ENCODE measurements at regions not wholly inside any gene's neighbourhood (a gene's known extent, or its start where the extent isn't known, plus 50 kb on each side); places are given as distances from the start of the nearest gene placed in this dataset.

DNA sequence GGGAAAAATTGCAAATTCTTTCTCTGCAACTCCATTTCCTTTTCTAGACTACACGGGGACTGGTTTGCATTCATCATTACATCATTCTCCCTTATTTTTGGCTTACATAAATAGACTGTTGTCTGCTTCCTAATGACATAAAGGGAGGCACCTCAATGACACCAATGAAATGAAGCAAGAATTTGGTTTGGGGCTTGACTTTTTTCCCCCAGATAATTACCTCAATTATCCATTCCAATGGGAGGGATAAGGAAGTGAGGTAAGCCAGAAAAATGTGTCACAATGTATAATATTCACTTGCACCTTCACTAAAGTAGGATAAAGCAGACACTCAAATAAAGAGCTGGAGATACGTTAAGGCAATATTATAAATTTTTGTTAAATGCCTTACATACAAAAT lies 240.6 kb upstream of the GRIP1 start:
- DNase-seq = no peak

DNA sequence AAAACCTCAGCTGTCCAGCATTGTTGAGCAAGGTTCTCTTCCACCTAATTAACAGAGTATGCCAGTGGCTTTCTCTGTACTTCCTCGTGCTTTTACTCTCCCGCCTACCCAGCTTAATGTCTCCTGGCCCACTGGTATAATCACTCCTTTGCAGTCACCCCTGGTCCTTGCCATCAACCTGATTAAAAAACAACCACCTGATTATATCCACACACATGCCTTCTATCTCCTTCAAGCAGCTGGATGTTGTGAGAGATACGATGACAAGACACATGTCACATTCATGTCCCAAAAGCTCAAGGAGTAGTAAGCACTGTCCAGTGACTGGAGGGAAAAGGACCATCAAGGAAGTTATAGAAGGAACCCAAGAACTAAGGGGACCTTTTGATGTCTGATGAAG lies 241.3 kb upstream of the GRIP1 start:
- DNase-seq = no peak

DNA sequence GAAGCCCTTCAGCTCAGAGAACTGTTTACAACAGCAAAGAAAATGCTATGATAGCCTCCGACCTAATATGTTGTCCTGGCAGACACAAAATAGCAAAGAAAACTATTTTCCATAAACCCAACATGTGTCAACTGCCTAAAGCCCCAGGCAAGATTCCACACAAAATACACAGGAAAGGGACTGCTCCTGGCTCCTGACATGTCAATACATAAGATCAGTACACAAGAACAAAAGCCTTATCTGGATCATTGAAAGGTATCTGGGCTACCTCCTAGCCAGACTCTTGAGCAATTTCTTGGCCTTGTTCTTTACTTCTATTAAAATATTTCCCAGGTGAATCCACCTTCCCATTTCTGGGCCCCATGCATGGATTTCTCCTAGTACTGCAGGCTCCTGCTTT lies 242.3 kb upstream of the GRIP1 start:
- no peak for DNase-seq

DNA sequence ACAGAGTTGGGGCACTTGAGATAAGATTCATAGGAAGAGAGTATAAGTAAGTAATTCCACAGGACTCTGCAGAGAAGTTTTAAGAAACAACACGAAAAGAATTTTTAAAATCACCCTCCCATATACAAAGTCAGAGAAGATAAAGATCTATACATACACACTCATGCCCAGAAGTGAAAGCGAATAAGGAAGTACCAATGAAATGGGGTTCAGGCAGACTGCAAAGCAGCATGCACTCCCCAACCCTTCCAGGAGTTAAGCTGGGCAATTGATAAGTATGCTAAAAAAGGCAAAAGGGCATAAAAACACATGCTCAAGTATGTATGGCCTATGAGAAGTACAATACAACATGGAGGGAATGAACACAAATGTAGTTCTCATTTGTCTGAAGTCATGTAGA lies 246.2 kb upstream of the GRIP1 start:
- no peak for DNase-seq

DNA sequence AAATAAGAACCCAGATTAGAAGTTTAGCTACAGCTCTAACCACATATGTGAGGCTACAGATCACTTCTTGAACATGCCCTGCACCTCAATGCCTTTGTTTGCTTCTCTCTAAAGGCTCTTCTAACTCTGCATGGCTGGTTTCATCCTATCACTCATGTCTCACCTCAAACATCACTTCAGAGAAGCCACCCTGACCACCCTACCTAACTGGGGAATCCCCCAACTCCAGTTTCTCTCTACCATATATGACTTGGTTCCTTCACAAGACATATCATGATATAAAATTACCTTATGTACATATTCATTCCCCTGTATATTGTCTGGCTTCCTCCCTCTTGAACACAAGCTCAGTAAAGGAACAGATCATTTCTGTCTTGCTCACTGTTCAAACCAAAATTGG lies 250.2 kb upstream of the GRIP1 start:
- DNase-seq = no peak

DNA sequence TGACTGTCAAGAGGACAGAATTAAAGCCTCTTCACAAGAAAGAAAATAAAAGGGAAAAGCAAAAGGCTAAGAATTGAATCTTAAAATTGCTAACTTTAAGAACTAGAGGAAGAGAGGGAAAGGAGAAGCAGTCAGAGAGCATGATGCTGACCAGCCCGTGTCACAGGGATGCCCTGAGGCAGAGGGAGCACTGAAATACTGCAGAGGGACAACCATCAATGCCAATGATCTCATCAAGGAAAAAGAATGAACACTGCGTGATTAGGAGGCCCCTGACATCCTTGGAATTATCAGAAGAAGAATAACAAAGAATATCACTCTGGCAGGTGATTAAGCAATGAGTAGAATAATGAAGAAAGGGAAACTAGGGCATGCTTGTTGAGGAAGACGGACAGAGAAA lies 252.2 kb upstream of the GRIP1 start:
- DNase-seq = no peak

DNA sequence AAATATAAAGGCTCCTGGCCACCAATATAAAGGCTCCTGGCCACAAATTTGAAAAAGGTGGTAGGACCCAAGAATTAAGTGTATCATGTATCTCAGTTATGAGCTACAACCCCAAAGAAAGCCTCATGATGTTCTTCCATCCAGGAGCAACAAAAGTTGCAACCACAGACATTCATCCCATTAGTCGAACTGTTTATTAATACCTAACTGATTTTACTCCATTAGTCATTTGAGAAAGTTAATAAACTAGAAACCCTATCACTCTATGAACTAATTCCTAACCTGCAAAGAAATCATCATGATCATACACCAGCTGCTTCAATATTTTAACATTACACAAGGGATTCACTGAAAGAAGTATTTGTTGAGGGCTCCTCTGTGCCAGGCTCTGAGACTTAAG lies 253.2 kb upstream of the GRIP1 start:
- DNase-seq = no peak

DNA sequence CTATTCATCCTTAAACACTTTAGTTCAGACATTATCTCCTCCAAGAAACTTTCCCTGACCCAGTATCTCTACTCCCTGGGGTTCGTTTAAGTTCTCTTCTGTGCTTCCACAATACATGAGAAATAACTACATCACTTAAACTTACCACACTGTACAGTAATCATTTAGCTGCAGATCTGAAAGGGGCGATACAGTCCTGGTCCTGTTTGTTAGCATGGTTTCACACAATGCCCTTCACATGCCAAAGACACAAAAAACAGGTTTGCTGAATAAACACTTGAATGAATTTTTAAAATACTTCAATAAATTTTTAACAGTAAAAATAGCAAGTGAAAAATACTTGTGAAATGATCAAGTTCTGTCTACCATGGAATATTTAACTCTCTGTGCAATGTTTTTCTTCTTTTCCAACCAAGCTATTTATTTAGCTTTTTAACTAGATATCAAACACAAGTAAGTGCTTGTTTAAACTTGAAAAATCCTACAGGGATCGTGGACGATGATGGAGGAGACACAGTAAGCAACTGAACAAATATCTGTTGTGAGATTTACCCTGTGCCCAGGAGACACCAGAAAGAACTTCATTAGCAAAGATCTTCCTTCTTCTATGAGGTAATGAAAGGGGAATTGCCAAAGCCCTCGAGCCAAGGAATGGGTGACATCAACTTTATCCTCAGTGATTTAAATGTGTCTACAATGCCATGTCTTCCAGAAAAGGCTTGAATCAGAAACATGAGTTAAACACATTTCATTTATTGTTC lies 255.6 kb upstream of the GRIP1 start:
- DNase-seq = no peak

DNA sequence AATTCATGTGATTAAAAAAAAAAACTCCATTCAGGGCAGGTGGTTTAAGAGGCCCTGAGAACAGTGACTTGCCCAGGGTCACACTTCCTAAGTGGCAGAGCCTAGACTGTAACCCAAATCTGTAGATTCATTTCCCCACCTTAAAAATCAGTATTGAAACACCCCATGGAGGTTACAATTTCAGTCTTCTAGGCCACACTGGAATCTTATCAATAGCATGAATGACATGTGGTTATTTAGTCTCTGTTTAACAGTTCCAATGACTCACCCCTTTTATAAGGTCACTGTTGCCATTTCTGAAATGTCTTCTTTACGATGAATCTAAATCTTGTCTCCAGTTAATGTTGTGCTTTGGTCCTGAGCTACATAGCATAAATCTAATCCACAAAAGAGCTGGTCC lies 262.3 kb upstream of the GRIP1 start:
- no peak for DNase-seq

DNA sequence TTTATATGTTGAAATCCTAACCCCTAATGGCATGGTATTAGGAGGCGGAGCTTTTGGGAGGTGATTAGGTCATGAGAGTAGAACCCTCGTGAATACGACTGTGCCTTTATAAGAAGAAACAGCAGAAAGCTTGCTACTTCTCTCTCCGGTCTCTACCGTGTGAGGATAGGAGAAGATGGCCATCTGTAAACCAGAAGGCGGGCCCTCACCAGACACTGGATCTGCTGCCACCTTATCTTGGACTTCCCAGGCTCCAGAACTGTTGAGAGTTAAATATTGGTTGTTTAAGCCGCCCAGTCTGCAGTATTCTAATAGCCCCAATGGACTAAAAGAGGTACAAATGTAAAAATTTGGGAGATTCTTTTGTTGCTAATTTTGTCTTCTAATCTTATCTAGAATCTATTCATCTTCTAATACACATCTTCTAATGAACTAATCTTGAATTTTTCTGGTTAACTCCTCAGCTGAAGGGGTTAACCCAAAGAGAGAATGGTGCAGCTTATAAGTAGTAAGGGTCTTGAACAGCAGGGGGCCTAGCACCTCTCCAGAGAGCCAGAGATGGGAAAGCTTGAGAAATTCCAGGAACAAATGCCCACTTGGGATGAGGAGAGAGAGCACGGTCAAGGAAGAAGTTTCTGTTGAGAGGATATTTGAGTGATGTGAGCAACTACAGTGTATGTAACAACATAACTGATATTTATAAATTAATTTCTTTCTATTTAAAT lies 264.0 kb upstream of the GRIP1 start:
- no peak for DNase-seq

DNA sequence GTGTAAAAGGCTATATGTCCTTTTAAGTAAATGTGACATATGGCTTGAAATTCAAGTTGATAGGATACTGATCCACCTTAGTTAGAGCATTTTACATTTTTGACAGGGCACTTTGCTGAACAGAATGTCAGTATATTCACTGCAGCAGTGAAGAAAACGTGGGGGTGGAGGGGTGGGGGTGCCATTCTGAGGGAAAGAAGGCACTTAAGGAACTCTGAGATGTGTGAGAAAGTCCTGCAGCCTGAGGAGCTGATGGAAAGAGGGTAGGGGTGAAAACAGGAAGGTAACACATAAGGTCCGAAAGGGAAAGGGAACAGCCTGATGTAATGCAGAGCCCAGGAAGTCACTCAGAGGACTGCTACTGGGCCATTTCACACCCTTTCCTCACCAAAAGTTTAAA lies 265.5 kb upstream of the GRIP1 start:
- DNase-seq = no peak

DNA sequence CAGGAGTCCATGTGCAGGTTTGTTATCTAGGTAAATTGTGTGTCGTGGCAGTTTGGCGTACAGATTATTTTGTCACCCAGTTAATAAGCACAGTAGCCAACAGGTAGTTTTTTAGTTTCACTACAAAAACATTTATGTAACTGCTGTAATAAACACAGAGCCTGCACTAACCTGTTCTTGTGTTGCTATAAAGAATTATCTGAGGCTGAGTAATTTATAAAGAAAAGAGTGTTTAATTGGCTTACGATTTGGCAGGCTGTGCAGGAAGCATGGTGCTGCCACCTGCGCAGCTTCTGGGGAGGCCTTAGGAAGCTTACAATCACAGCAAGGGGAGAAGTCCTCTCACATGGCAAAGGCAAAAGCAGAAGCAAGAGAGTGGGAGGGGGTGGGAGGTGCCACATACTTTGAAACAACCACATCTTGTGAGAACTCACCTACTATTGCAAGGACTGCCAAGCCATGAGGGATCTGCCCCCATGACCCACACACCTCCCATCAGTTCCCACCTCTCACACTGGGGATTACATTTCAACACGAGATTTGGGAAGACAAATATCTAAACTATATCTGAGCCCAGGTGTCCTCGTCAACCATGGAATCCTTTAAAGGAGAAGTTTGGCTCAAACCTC lies 266.4 kb upstream of the GRIP1 start:
- no peak for DNase-seq

DNA sequence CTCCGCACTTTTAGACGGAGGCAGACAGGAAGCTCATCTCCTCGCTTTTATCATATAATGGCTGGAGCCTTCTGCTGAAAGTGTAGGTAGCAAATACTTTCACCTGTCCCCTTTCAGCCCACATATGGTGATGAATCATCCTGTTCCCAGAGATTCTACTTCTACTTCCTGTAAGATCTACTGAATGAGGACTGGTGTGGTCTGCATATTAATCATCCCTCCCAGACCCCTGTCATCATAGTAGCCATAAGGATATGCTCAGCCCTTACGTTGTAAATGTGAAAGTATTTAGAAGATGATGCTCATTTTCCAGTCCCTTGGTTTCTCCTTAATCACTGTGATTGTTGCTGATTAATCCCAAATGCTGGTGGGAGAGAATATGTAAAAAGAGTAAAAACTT lies 268.2 kb upstream of the GRIP1 start:
- DNase-seq = no peak

DNA sequence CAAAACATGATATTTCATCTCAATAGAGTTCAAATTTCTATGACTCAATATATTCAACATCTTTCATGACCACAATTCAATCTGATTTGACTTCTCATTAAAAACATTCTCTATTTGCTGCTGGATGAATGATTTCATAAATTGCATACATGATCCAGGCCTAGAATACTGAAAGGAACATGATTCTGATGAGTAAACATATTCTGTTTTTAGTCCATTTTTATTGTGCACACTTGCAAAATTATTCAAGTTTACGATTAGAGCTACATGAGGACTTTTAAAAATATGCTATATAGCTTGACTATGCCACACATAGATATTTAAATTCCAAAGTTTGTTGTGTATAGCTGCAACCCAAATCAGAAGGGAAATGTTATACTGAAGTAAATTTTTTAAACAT lies 273.8 kb upstream of the GRIP1 start:
- no peak for DNase-seq

DNA sequence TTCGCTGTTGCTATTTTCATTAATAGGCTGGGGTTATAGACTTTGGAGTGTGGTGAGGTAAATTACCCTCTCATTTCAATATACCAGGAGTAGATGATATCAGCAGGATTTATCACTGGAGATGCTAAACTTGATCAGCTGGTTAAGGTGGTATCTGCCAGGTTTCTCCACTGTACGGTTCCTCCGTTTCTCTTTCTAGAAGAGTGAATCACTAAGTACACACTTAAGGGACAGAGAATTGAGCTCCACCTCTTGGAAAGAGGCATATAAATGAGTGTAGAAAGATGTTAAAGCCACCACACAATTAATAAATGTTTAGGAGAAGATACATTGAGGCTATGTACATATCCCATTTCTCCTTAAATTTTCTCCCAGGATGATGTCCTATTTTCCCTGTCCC lies 277.4 kb upstream of the GRIP1 start:
- no peak for DNase-seq

DNA sequence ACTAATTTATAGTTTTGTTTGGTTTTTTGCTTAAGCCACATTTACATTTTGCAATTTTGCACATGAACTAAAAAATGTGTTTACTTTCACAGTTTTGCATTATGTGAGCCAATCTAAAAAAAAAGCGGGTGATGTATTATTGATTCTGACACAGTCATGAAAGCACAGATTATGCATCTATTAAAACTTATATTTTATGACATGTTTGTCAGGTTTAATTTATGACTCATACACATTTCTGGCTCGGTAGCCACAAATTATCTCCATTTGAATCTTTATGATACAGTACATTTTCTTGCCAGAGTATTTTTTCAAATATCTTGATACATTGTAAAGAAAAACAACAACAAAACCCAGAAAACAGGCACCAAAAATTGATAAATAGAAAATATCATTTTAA lies 280.4 kb upstream of the GRIP1 start:
- no peak for DNase-seq

DNA sequence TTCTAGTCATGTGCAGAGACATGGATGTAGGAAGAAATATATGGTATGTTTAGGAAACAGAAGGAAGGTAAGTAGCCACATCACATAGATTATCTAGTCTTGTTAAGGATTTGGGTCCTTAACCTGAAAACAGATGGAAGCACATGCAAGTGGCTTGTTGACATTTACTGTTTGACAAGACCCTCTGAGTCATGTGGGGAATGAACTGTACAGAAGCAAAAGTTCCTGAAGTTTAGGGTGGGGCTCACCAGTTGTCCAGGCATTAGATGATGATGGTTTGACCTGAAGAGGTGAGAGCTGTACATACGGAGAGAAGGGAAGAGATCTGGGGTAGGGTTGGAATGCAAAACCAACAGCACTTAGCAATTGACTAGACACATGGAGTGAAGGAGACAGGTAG lies 281.1 kb upstream of the GRIP1 start:
- no peak for DNase-seq

DNA sequence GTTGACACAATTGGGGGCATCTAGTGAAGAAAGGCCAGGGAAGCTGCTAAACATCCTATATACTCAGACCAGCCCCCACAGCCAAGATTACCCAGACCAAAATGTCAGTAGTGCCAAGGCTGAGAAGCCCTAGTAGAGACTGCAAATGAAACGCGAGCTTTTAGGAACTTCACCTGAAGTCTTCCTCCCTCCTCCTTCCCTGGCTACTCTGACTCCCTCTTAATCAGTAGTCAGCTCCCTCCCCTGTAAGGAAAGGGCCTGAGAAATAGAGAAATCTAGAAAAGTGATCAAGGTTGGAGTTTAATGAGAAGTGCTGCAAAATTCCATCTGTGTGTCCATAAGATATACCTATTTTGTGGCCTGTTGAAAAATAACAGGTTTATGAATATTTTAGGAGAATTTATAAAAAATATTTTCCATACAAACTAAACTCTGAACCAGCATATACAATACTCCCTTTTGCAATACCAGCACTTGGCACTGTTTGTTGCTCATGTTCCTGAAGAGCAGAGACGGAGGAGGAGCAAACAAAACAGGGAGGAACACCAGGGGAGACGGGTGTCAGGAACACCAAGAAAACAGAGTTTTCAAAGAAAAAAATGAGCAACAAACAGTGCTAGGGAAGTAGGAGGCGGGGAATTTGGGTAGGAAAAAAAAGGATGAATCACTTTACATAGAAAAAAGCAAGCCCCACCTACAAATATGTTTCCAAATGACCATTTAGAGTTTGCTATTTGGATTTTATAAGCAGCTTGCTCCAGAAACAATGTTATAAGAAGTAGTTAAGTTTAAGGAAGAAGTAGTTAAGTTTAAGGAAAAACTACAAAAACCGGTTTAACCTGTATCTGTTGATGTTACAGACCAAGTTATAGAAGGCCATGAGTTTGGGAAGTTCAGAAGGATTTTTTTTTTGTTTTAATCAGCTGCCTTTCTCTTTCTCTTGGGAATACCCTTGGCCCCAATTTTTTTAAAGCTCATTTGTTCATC lies 282.1 kb upstream of the GRIP1 start:
- DNase-seq = no peak

DNA sequence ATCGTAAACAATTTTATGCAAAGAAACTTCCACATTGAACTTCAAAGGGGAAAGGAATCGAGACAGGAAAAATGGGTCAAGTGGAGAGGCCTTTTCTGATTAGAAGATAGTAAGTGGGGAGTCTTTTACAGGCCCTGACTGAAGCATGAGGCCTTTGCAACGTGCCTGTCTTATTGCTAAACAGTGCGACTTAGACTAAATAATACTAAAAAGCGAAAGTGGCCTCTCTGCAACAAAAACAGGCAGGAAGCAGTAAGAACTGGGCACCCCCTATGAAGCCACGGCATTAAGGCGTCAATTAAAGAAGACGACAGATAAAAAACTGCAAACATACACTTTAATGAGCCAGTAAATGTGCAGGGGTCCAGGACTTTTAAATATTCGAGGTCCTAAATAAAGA lies 283.4 kb upstream of the GRIP1 start:
- DNase-seq = no peak

DNA sequence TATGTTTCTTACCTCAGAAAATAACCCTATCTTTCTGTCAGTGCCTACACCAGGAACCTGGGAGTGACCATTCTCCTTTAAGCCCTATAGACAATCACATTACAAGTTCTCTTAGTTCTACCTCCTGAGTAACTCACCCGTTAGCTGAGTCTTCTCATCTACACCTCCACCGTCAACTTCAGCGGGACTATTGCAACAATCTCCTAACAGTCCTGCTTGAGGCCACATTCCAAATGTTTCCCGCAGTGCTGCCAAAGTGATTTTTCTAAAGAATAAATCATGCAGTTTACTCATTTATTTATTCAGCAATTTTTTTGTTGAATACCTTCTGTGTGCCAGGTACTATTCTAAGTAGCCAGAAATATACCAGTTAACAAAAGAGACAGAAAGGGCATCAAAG lies 285.0 kb upstream of the GRIP1 start:
- no peak for DNase-seq

DNA sequence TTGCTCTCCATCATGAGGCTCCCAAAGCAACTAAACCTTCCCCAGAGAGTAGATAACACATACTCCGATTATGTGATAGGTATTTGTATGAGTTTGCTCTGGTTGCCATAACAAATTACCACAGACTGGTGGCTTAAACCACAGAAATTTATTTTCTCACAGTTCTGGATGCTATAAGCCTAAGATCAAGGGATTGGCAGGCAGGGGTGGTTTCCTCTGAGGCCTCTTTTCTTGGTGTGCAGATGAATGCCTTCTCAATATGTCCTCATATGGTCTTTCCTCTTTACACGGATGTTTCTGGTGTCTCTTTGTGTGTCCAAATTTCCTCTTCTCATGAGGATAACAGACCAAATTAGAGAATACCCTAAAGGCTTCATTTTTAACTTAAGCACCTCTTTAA lies 285.8 kb upstream of the GRIP1 start:
- peak; percentile 43 for DNase-seq

DNA sequence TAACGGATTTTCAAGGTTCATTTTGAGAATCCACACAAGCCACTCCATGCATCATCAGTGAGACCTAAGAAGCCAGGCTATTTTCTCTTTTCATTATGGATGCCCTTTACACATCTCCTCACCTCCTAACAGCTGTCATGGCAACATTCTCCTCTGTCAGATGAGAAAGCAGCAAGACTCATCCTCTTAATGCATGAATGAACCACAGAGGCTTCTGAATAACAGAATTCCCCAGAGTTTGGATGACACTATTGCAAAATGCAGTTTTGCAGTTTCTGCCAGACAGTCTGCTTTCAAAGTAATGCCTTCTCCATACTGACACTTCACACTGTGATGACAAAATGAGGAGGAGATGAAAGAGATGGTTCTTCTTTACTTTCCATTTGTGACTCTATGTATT lies 286.7 kb upstream of the GRIP1 start:
- DNase-seq = no peak

DNA sequence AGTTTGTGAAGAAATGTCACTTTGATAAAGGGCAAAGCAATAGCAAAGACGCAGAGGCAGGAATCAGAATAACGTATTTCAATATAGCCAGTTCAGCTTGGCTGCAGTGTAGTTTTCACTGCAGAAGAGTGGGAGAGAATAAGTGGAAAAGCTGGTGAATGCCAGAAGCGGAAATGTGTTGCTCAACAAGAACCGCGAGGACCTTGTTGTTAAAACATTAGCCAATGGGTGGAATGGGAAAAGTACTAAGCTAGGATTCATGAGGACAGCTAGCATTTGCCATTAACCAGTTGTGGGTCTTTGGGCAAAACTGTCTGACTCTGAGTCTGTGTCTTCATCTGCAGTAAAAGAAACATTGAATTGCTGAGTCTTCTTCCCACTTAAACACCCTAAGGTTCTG lies 292.9 kb upstream of the GRIP1 start:
- no peak for DNase-seq

Data from CD4-positive, alpha-beta T cell treated with Interleukin-17A for 4 hours (primary cell).